AG08396 (cell line): ENCODE measurements at regions not wholly inside any gene's neighbourhood (a gene's known extent, or its start where the extent isn't known, plus 50 kb on each side); places are given as distances from the start of the nearest gene placed in this dataset.
"Not testable (repeated sequence)": the region's sequence is repeated elsewhere in the genome, so short reads cannot be mapped to it uniquely, and the experiment has no call there.

ENCODE experiments used
- DNase-seq: peaks from one replicate; pipeline ENCODE4 v3.0.0; 2012; ENCODE audit warnings: low spot score, mixed read lengths

- peak; percentile 65 for DNase-seq
Observed at GRCh38 chr5:1652873-1653697, 129.3 kb upstream of the LPCAT1 start.

GRCh38 chr5:1651971-1652872 is 128.5 kb upstream of the LPCAT1 start:
- DNase-seq, result no peak

- DNase-seq, result no peak
Observed at GRCh38 chr5:1651250-1651649, 127.5 kb upstream of the LPCAT1 start.

- DNase-seq, result no peak
Observed at GRCh38 chr5:1649554-1649953, 125.8 kb upstream of the LPCAT1 start.

- DNase-seq, result no peak
Observed at GRCh38 chr5:1648806-1649205, 125.0 kb upstream of the LPCAT1 start.

- no peak for DNase-seq
Observed at GRCh38 chr5:1647580-1647979, 123.8 kb upstream of the LPCAT1 start.

GRCh38 chr5:1644810-1645571 is 121.2 kb upstream of the LPCAT1 start:
- peak; percentile 92 for DNase-seq

- DNase-seq, result not testable (repeated sequence)
Observed at GRCh38 chr5:1644393-1644809, 120.6 kb upstream of the LPCAT1 start.

GRCh38 chr5:1643651-1644392 is 120.1 kb upstream of the LPCAT1 start:
- no peak for DNase-seq

- no peak for DNase-seq
Observed at GRCh38 chr5:1642621-1643061, 118.9 kb upstream of the LPCAT1 start.

- DNase-seq, result no peak
Observed at GRCh38 chr5:1642221-1642620, 118.5 kb upstream of the LPCAT1 start.

GRCh38 chr5:1641560-1642166 is 117.9 kb upstream of the LPCAT1 start:
- DNase-seq, result peak; percentile 90

GRCh38 chr5:1641041-1641440 is 117.3 kb upstream of the LPCAT1 start:
- no peak for DNase-seq

GRCh38 chr5:1640421-1640881 is 116.7 kb upstream of the LPCAT1 start:
- DNase-seq, result no peak

- DNase-seq, result peak; percentile 3
Observed at GRCh38 chr5:1639757-1640156, 116.0 kb upstream of the LPCAT1 start.

- DNase-seq, result no peak
Observed at GRCh38 chr5:1638658-1639400, 115.1 kb upstream of the LPCAT1 start.

- DNase-seq, result no peak
Observed at GRCh38 chr5:1637639-1638481, 114.1 kb upstream of the LPCAT1 start.

GRCh38 chr5:1636981-1637638 is 113.3 kb upstream of the LPCAT1 start:
- no peak for DNase-seq
